ENCODE measurements at regions not wholly inside any gene's neighbourhood (a gene's known extent, or its start where the extent isn't known, plus 50 kb on each side); places are given as distances from the start of the nearest gene placed in this dataset.

DNA sequence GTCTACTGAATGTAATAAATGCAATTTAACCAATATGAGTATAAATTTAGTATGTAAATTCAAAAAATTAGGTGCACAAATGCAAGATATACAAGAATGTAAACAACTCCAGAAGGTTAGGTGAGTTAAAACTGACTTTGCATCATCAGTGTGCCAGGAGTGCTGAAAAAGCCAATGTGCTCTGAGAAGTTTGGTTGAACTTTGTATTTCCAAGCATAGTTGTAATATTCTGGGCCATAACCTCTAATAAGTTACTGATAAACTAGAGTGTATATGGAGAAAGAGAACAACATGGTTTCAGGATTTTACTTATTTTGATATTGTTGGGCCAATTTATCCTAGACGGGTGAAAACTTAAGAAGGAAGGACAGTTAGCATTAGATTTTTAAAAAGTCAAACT is 876.9 kb upstream of the GHITM start:
- Mint-ChIP-seq H3K27me3 (ENCODE audit: low read depth) (no peaks in the 10 kb centered on the region), H3K9me3 (ENCODE audit: low read depth) (peaks cover 17% of the 10 kb centered on the region), H3K27ac (ENCODE audit: unreplicated experiment) (no peak overlapping the region), H3K36me3 (ENCODE audit: low read depth) (no peaks in the 10 kb centered on the region), H3K4me3 (ENCODE audit: unreplicated experiment) (no peak overlapping the region), H3K4me1 (ENCODE audit: low read depth) (no peaks in the 10 kb centered on the region)
- DNase-seq (ENCODE audit: low spot score) = no peak
- TF ChIP-seq, protein P1, sequence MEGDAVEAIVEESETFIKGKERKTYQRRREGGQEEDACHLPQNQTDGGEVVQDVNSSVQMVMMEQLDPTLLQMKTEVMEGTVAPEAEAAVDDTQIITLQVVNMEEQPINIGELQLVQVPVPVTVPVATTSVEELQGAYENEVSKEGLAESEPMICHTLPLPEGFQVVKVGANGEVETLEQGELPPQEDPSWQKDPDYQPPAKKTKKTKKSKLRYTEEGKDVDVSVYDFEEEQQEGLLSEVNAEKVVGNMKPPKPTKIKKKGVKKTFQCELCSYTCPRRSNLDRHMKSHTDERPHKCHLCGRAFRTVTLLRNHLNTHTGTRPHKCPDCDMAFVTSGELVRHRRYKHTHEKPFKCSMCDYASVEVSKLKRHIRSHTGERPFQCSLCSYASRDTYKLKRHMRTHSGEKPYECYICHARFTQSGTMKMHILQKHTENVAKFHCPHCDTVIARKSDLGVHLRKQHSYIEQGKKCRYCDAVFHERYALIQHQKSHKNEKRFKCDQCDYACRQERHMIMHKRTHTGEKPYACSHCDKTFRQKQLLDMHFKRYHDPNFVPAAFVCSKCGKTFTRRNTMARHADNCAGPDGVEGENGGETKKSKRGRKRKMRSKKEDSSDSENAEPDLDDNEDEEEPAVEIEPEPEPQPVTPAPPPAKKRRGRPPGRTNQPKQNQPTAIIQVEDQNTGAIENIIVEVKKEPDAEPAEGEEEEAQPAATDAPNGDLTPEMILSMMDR (IDR thresholded peaks at IDR 0.05) = no peak

DNA sequence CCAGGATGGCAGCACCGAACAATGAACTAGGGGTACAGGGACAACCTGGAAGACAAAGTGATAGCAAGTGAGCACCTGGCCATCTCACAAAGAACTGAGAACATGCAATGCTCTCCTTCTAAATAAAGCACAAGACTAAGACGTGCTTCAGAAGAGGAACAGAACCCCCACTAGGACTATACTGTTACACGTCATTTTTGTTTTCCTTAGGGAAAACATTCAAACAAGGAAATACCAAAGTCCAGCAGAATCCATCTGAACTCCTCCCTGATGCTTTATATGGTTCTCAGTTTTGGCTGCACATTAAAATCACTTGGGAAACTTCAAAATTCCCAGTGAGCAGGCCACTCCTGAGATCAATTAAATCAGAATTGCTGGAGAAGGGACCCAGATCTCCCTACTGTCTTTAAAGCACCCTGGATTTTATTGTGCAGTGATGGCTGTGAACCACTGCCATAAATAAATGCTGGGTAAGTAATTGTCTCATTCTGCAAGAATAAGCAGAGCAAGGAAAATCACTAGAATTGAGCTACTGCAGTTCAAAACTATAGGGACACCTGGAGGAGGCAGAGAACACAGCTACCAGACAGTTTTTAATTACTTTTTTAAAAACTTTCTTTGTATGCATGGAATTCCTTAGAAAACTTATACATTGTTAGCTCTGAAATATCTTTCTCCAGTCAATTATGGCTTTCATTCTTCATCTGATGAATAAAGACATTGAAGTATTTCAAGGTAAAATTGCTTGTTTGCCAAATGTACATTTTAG is 866.5 kb upstream of the GHITM start:
- Mint-ChIP-seq H3K9me3 (ENCODE audit: low read depth) (no peaks in the 10 kb centered on the region), H3K36me3 (ENCODE audit: low read depth) (no peaks in the 10 kb centered on the region), H3K4me1 (ENCODE audit: low read depth) (peaks cover 26% of the 10 kb centered on the region), H3K27me3 (ENCODE audit: low read depth) (no peaks in the 10 kb centered on the region), H3K4me3 (ENCODE audit: unreplicated experiment) (no peak overlapping the region), H3K27ac (ENCODE audit: unreplicated experiment) (no peak overlapping the region)
- no peak for DNase-seq (ENCODE audit: low spot score)
- TF ChIP-seq, protein P1 (IDR thresholded peaks at IDR 0.05) = peak; percentile 50

DNA sequence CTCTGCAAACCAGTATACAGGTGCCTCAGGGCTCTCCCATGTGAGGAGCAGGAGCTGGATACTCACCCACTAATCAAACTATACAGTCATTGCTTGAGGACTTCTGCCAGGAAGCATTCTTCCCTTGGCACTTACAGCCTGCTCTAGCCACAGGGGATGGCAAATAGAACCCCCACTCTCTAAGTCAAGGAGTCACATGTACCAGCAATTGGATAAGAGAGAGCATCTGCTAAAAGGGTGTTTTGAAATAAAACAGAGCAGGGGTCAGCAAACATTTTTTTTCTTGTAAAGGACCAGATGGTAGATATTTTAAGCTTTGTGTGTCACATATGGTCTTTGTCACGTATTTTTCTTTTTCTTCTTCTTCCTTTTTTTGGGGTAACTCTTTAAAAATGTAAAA is 865.2 kb upstream of the GHITM start:
- Mint-ChIP-seq H3K4me1 (ENCODE audit: low read depth) (peaks cover 26% of the 10 kb centered on the region), H3K36me3 (ENCODE audit: low read depth) (no peaks in the 10 kb centered on the region), H3K27me3 (ENCODE audit: low read depth) (no peaks in the 10 kb centered on the region), H3K27ac (ENCODE audit: unreplicated experiment) (peak overlapping the region; percentile 18), H3K9me3 (ENCODE audit: low read depth) (no peaks in the 10 kb centered on the region), H3K4me3 (ENCODE audit: unreplicated experiment) (no peak overlapping the region)
- TF ChIP-seq, protein P1 (IDR thresholded peaks at IDR 0.05) = no peak
- DNase-seq (ENCODE audit: low spot score) = no peak

- peaks cover 26% of the 10 kb centered on the region for H3K4me1 Mint-ChIP-seq (ENCODE audit: low read depth)
- H3K36me3 Mint-ChIP-seq (ENCODE audit: low read depth) = no peaks in the 10 kb centered on the region
- H3K4me3 Mint-ChIP-seq (ENCODE audit: unreplicated experiment) = no peak overlapping the region
- H3K27me3 Mint-ChIP-seq (ENCODE audit: low read depth) = no peaks in the 10 kb centered on the region
- H3K27ac Mint-ChIP-seq (ENCODE audit: unreplicated experiment) = no peak overlapping the region
- DNase-seq (ENCODE audit: low spot score) = no peak
- no peaks in the 10 kb centered on the region for H3K9me3 Mint-ChIP-seq (ENCODE audit: low read depth)
- TF ChIP-seq, protein P1 (IDR thresholded peaks at IDR 0.05) = no peak
These were observed 862.3 kb upstream of the GHITM start for GRCh38 chr10:83276971-83277370.

GRCh38 chr10:83283151-83283550 is 856.2 kb upstream of the GHITM start:
- no peaks in the 10 kb centered on the region for H3K27me3 Mint-ChIP-seq (ENCODE audit: low read depth)
- no peak overlapping the region for H3K27ac Mint-ChIP-seq (ENCODE audit: unreplicated experiment)
- TF ChIP-seq, protein P1 (IDR thresholded peaks at IDR 0.05) = no peak
- no peak overlapping the region for H3K4me3 Mint-ChIP-seq (ENCODE audit: unreplicated experiment)
- H3K4me1 Mint-ChIP-seq (ENCODE audit: low read depth) = no peaks in the 10 kb centered on the region
- H3K36me3 Mint-ChIP-seq (ENCODE audit: low read depth) = peaks cover 2% of the 10 kb centered on the region
- peaks cover 16% of the 10 kb centered on the region for H3K9me3 Mint-ChIP-seq (ENCODE audit: low read depth)
- DNase-seq (ENCODE audit: low spot score) = no peak
